Endothelial cell of umbilical vein (primary cell): ENCODE measurements at regions not wholly inside any gene's neighbourhood (a gene's known extent, or its start where the extent isn't known, plus 50 kb on each side); places are given as distances from the start of the nearest gene placed in this dataset.

ENCODE experiments used
- CTCF ChIP-seq, 2 donors: IDR thresholded peaks; 1 replicate in 1 of 2; 2 replicates in 1 of 2; pipeline ENCODE4 v1.5.1; 2011; ENCODE audit warnings: low read length in 2 of 2, mild to moderate bottlenecking in 2 of 2, moderate library complexity in 2 of 2, control low read depth in 1 of 2, inconsistent platforms in 1 of 2, low read depth in 1 of 2; ENCODE audit not compliant: insufficient read depth in 1 of 2; ENCODE audit errors: extremely low read depth in 1 of 2
- EZH2 ChIP-seq: IDR thresholded peaks from 2 replicates; pipeline ENCODE4 v1.6.1; 2012; ENCODE audit warnings: borderline replicate concordance, low read depth, mild to moderate bottlenecking, moderate library complexity, low read length, inconsistent platforms; ENCODE audit not compliant: severe bottlenecking
- POLR2A ChIP-seq: IDR thresholded peaks from 2 replicates; pipeline ENCODE4 v1.6.1; 2012; ENCODE audit warnings: low read depth, mild to moderate bottlenecking, control low read depth, low read length
- POLR2AphosphoS5 ChIP-seq: IDR thresholded peaks from 2 replicates; pipeline ENCODE4 v1.6.1; 2012; ENCODE audit warnings: low read depth, mild to moderate bottlenecking, control low read depth, low read length, moderate library complexity; ENCODE audit not compliant: insufficient read depth

- no peak for TF ChIP-seq POLR2AphosphoS5
- TF ChIP-seq CTCF (IDR thresholded peaks at IDR 0.05; ENCODE audit: extremely low read depth in 1 of 2, insufficient read depth in 1 of 2, low read depth in 1 of 2, low read length in 2 of 2) = no peak
- TF ChIP-seq POLR2A = no peak
- no peak for TF ChIP-seq EZH2
Observed at GRCh38 chr10:84829131-84829530, 500.7 kb downstream of the CCSER2 start.
